Endothelial cell of umbilical vein (primary cell): ENCODE measurements at regions not wholly inside any gene's neighbourhood (a gene's known extent, or its start where the extent isn't known, plus 50 kb on each side); places are given as distances from the start of the nearest gene placed in this dataset.

Source experiments
- CTCF ChIP-seq, 2 donors: IDR thresholded peaks; 1 replicate in 1 of 2; 2 replicates in 1 of 2; pipeline ENCODE4 v1.5.1; 2011; ENCODE audit warnings: low read length in 2 of 2, mild to moderate bottlenecking in 2 of 2, moderate library complexity in 2 of 2, control low read depth in 1 of 2, inconsistent platforms in 1 of 2, low read depth in 1 of 2; ENCODE audit not compliant: insufficient read depth in 1 of 2; ENCODE audit errors: extremely low read depth in 1 of 2
- EZH2 ChIP-seq: IDR thresholded peaks from 2 replicates; pipeline ENCODE4 v1.6.1; 2012; ENCODE audit warnings: borderline replicate concordance, low read depth, mild to moderate bottlenecking, moderate library complexity, low read length, inconsistent platforms; ENCODE audit not compliant: severe bottlenecking
- FOS ChIP-seq: IDR thresholded peaks from 2 replicates; pipeline ENCODE4 v1.6.1; 2011; ENCODE audit warnings: mild to moderate bottlenecking, low read length, moderate library complexity, borderline replicate concordance; ENCODE audit not compliant: insufficient read depth
- JUN ChIP-seq: IDR thresholded peaks from 2 replicates; pipeline ENCODE4 v1.6.1; 2011; ENCODE audit warnings: borderline replicate concordance, low read depth; ENCODE audit not compliant: insufficient read length, insufficient read depth
- POLR2A ChIP-seq: IDR thresholded peaks from 2 replicates; pipeline ENCODE4 v1.6.1; 2012; ENCODE audit warnings: low read depth, mild to moderate bottlenecking, control low read depth, low read length
- POLR2AphosphoS5 ChIP-seq: IDR thresholded peaks from 2 replicates; pipeline ENCODE4 v1.6.1; 2012; ENCODE audit warnings: low read depth, mild to moderate bottlenecking, control low read depth, low read length, moderate library complexity; ENCODE audit not compliant: insufficient read depth

- TF ChIP-seq CTCF (IDR thresholded peaks at IDR 0.05; ENCODE audit: extremely low read depth in 1 of 2, insufficient read depth in 1 of 2, low read depth in 1 of 2, low read length in 2 of 2) = no peak
- TF ChIP-seq POLR2AphosphoS5 = no peak
- TF ChIP-seq POLR2A = no peak
- TF ChIP-seq EZH2 = no peak
- no peak for TF ChIP-seq JUN
- no peak for TF ChIP-seq FOS
Observed at GRCh38 chr1:187836557-187836956, 1007.8 kb downstream of the PLA2G4A start.
